ENCODE measurements at regions not wholly inside any gene's neighbourhood (a gene's known extent, or its start where the extent isn't known, plus 50 kb on each side); places are given as distances from the start of the nearest gene placed in this dataset.

DNA sequence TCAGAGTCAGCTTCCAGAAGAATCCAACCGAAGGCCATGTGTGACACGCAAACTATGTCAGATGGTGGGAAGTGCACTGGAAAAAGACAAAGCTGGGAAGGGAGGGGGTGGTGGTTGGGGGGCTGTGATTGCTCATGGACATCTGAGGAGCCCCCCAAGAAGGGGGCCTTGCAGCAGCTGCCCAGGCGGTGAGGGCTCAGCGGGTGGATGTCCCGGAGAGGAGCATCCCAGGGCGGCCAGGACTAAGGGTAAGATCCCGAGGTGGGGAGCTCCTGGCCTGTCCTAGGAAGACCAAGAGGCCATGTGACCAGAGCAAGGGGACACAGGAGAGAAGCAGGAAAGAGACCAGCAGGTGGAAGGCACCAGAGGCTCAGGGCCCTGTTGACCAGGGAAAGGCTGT lies 299.5 kb downstream of the PREX1 start:
- intact Hi-C loops (cut with DNase I), result no loop called here
- 83 to 91% (median 90%) methylated on average over 7 of the region's 7 CpGs for WGBS, 3 donors
- peaks cover 0 to 10% (median 0%) of the 10 kb centered on the region in 3 donors for H3K27me3 ChIP-seq (ENCODE audit: insufficient read depth in 3 of 3, low read length in 2 of 3)

DNA sequence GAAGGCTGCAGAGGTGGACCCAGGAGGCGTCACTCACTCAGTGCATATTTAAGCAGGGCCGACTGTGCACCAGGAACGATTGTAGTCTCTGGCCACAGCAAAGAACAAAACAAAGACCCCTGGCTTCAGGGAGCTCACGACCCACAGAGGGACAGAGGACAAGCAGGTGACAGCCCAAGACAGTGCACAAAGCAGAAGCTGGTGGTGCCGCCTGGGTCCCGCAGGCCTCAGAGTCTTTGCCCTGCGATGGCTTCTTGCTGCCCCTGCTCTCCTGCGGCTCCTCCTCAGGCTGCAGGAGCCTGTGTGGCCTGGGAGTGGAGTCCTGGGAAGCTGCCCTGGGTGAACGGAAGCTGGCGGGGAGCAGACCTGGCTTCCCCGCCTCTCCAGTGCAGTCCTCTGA lies 300.0 kb downstream of the PREX1 start:
- TF ChIP-seq, protein P1, sequence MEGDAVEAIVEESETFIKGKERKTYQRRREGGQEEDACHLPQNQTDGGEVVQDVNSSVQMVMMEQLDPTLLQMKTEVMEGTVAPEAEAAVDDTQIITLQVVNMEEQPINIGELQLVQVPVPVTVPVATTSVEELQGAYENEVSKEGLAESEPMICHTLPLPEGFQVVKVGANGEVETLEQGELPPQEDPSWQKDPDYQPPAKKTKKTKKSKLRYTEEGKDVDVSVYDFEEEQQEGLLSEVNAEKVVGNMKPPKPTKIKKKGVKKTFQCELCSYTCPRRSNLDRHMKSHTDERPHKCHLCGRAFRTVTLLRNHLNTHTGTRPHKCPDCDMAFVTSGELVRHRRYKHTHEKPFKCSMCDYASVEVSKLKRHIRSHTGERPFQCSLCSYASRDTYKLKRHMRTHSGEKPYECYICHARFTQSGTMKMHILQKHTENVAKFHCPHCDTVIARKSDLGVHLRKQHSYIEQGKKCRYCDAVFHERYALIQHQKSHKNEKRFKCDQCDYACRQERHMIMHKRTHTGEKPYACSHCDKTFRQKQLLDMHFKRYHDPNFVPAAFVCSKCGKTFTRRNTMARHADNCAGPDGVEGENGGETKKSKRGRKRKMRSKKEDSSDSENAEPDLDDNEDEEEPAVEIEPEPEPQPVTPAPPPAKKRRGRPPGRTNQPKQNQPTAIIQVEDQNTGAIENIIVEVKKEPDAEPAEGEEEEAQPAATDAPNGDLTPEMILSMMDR (IDR thresholded peaks at IDR 0.05), result no peak
- H3K27me3 ChIP-seq (ENCODE audit: insufficient read depth in 3 of 3, low read length in 2 of 3), result peaks cover 0 to 5% (median 0%) of the 10 kb centered on the region in 3 donors
- H3K27ac ChIP-seq, result no peak overlapping the region
- no peaks in the 10 kb centered on the region for H3K36me3 ChIP-seq (ENCODE audit: insufficient read depth in 1 of 2, low read depth in 1 of 2)
- intact Hi-C loops (cut with DNase I), result no loop called here
- H3K9me3 ChIP-seq, result no peaks in the 10 kb centered on the region
- H3K4me3 ChIP-seq, result no peak overlapping the region
- ATAC-seq (no peak), DNase-seq (no peak)
- 68 to 77% (median 73%) methylated on average over 11 of the region's 11 CpGs for WGBS, 3 donors
- no peaks in the 10 kb centered on the region for H3K4me1 ChIP-seq

More for the DNA sequence above, 299.5 kb downstream of the PREX1 start:
- ATAC-seq (no peak), DNase-seq (no peak)
- H3K4me3 ChIP-seq, result no peak overlapping the region
- no peaks in the 10 kb centered on the region for H3K4me1 ChIP-seq
- TF ChIP-seq, protein P1 (IDR thresholded peaks at IDR 0.05), result no peak
- no peak overlapping the region for H3K27ac ChIP-seq
- H3K36me3 ChIP-seq (ENCODE audit: insufficient read depth in 1 of 2, low read depth in 1 of 2), result no peaks in the 10 kb centered on the region
- H3K9me3 ChIP-seq, result no peaks in the 10 kb centered on the region

DNA sequence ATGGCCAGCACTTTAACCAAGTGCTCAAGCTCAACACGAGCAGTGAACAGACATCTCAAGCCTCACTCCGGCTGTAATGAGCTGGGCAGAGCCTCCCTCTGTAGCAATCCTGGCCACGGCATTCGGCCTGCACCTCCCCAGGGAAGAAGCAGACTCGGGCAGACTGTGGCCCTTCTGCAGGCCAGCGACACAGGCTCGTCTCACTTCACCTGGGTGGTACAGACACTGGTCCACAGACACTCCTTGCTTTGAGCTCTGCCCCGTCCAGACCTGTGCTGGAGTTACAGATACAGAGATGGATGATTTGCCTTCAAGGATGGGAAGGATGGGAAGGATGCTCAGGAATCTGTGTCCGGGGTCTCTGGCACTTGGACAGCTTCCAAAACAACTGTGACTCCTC lies 300.9 kb downstream of the PREX1 start:
- H3K4me1 ChIP-seq, result no peaks in the 10 kb centered on the region
- no peak overlapping the region for H3K4me3 ChIP-seq
- ATAC-seq (no peak), DNase-seq (no peak)
- H3K36me3 ChIP-seq (ENCODE audit: insufficient read depth in 1 of 2, low read depth in 1 of 2), result no peaks in the 10 kb centered on the region
- TF ChIP-seq, protein P1 (IDR thresholded peaks at IDR 0.05), result no peak
- H3K9me3 ChIP-seq, result no peaks in the 10 kb centered on the region
- 61 to 70% (median 65%) methylated on average over 9 of the region's 9 CpGs for WGBS, 3 donors
- no peak overlapping the region for H3K27ac ChIP-seq
- H3K27me3 ChIP-seq (ENCODE audit: insufficient read depth in 3 of 3, low read length in 2 of 3), result peaks cover 0 to 5% (median 0%) of the 10 kb centered on the region in 3 donors
- intact Hi-C loops (cut with DNase I), result no loop called here

DNA sequence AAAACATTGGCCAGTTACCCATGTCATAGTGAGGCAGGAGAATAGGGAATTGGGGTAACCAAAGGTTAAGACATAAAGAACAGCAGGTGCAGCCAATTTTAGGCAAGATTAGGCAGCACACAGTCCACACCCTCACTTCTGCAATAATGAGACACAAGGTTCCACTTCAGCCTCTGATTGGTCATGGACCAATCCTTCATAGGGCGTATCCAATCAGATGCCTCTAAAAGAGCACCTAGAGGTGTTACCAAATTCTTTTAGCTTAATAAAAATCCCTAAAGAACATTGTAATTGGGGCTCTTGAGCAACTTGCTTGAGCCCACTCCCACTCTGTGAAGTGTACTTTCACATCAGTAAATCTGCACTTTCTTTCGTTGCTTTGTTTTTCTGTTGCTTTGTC lies 302.4 kb downstream of the PREX1 start:
- H3K27ac ChIP-seq, result no peak overlapping the region
- ATAC-seq, result no peak
- WGBS, 3 donors, result 84 to 85% (median 84%) methylated on average over 2 of the region's 2 CpGs
- H3K9me3 ChIP-seq, result no peaks in the 10 kb centered on the region
- intact Hi-C loops (cut with DNase I), result no loop called here
- no peak overlapping the region for H3K4me3 ChIP-seq
- no peak for DNase-seq
- H3K4me1 ChIP-seq, result no peaks in the 10 kb centered on the region
- TF ChIP-seq, protein P1 (IDR thresholded peaks at IDR 0.05), result no peak
- no peaks in the 10 kb centered on the region for H3K36me3 ChIP-seq (ENCODE audit: insufficient read depth in 1 of 2, low read depth in 1 of 2)
- H3K27me3 ChIP-seq (ENCODE audit: insufficient read depth in 3 of 3, low read length in 2 of 3), result peaks cover 0 to 5% (median 0%) of the 10 kb centered on the region in 3 donors

DNA sequence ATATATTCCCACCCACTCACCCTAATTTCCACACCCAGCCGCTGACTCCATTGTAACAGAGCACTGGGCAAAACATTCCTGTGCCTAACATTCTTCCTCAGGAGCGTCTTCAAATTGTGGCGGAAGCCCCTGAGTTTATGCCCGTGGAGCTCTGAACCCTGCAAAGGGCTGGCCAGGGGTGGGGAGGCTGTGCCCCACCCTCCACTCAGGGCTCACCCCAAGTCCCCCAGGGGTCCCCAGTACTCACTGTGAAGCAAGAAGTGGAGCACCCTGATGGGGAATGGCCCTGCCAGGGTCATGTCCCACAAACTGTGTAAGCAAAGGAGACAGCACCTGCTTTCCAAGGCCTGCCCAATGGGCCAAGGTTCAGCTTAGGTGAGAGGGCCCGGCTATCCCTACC lies 303.2 kb downstream of the PREX1 start:
- H3K27me3 ChIP-seq (ENCODE audit: insufficient read depth in 3 of 3, low read length in 2 of 3), result peaks cover 0 to 5% (median 0%) of the 10 kb centered on the region in 3 donors
- WGBS, 3 donors, result 84 to 96% (median 85%) methylated on average over 5 of the region's 5 CpGs
- no peak overlapping the region for H3K27ac ChIP-seq
- no peak overlapping the region for H3K4me3 ChIP-seq
- no peaks in the 10 kb centered on the region for H3K36me3 ChIP-seq (ENCODE audit: insufficient read depth in 1 of 2, low read depth in 1 of 2)
- ATAC-seq (no peak), DNase-seq (no peak)
- intact Hi-C loops (cut with DNase I), result no loop called here
- no peaks in the 10 kb centered on the region for H3K4me1 ChIP-seq
- TF ChIP-seq, protein P1 (IDR thresholded peaks at IDR 0.05), result no peak
- no peaks in the 10 kb centered on the region for H3K9me3 ChIP-seq
